Small intestine (tissue), 7 donors: ENCODE measurements at regions not wholly inside any gene's neighbourhood (a gene's known extent, or its start where the extent isn't known, plus 50 kb on each side); places are given as distances from the start of the nearest gene placed in this dataset.

Source experiments
- DNase-seq, 2 donors: peaks; one replicate each; pipeline versions ENCODE4 v3.0.0 to v3.0.0-alpha.2; 2013
- FAIRE-seq: peaks from 2 replicates; lab custom pipeline; 2012; peaks lifted over from hg19 to GRCh38; lab: Jason Lieb, UNC
- H3K27ac ChIP-seq, 3 donors: one replicate each; pipeline ENCODE4 v1.5.1; 2013; ENCODE audit warnings: low read length in 2 of 3, mild to moderate bottlenecking in 2 of 3, control low read depth in 1 of 3, inconsistent platforms in 1 of 3, low read depth in 1 of 3, moderate library complexity in 1 of 3
- H3K27me3 ChIP-seq, 3 donors: one replicate each; pipeline ENCODE4 v1.6.1; 2013; ENCODE audit warnings: low read length in 3 of 3, inconsistent platforms in 1 of 3; ENCODE audit not compliant: control insufficient read depth in 3 of 3, insufficient read depth in 3 of 3
- H3K36me3 ChIP-seq, 3 donors: one replicate each; pipeline ENCODE4 v1.6.1; 2013; ENCODE audit warnings: low read length in 3 of 3, inconsistent platforms in 1 of 3, low read depth in 1 of 3, mild to moderate bottlenecking in 1 of 3, moderate library complexity in 1 of 3; ENCODE audit not compliant: control insufficient read depth in 3 of 3, insufficient read depth in 2 of 3
- H3K4me1 ChIP-seq, 3 donors: one replicate each; pipeline ENCODE4 v1.6.1; 2013; ENCODE audit warnings: low read length in 2 of 3, inconsistent platforms in 1 of 3, low read depth in 1 of 3, mild to moderate bottlenecking in 1 of 3, moderate library complexity in 1 of 3; ENCODE audit not compliant: control insufficient read depth in 3 of 3, insufficient read depth in 2 of 3
- H3K4me3 ChIP-seq, 3 donors: one replicate each; pipeline ENCODE4 v1.5.1; 2013; ENCODE audit warnings: low read length in 3 of 3, control low read depth in 1 of 3, inconsistent platforms in 1 of 3, low read depth in 1 of 3, mild to moderate bottlenecking in 1 of 3, moderate library complexity in 1 of 3
- H3K9me3 ChIP-seq, 2 donors: one replicate each; pipeline ENCODE4 v1.6.1; 2013; ENCODE audit warnings: low read depth in 1 of 2, low read length in 1 of 2; ENCODE audit not compliant: control insufficient read depth in 2 of 2, insufficient read depth in 1 of 2
- WGBS, 3 donors: extraction: QIAGEN DNeasy Blood & Tissue Kit; methylation state at CpG; one replicate each; pipeline ENCODE4 v1.1.7; 2013; 5-methylcytosine and 5-hydroxymethylcytosine counted together
- donor health status: healthy with polysubstance abuse.
- donor health status: control.
- donor health status: control.
- donor health status: Bipolar disorder and iron deficiency.
- donor health status: healthy.

DNA sequence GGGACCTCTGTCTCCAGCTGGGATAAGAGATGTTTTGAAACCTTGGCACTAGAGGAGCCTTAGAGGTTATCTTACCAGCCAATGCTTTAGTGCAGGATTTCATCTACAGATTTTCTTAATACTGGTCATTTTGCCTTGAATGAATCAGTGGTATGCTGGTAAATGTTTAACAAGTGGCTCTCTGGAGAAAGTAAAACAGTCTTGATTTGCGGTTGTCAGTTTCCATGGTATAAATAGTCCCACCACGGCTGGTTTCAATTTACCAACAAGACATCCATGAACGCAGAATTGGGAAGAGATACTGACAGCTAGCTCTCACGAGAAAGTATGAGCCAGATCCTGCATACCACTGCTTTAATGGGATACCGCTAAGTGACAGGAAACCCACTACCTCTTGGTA is 56.7 kb upstream of the CXCL14 start:
- Histone ChIP-seq H3K27ac (no peak overlapping the region), H3K4me1 (no peaks in the 10 kb centered on the region), H3K36me3 (no peaks in the 10 kb centered on the region), H3K4me3 (no peak overlapping the region), H3K9me3 (peaks cover 0 to 2% of the 10 kb centered on the region in 2 donors), H3K27me3 (no peaks in the 10 kb centered on the region)
- WGBS, 3 donors = 62 to 76% (median 71%) methylated on average over 5 of the region's 5 CpGs
- no peak for FAIRE-seq
- no peak for DNase-seq

DNA sequence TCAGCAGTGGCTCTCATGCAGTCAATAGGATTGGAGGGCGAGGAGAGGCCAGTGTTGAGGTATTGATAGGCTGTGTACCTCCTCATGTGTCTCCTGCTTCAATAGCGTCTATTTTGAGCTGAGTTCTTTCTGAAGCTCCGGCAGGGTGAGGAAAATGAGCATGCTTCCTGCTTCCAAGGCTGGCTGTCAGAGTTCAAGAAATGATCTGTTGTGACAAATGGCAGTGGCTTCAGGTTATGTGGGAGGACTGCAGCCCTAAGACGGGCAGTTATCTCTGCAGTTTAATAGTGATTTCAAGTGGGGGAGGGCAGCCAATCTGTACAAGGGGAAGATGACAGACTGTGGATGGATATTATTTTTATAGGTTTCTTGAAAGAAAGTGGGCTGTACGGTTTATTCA is 54.0 kb upstream of the CXCL14 start:
- no peaks in the 10 kb centered on the region for H3K27me3 ChIP-seq
- WGBS, 3 donors = 73 to 88% (median 77%) methylated on average over 5 of the region's 5 CpGs
- H3K27ac ChIP-seq = no peak overlapping the region
- no peak for FAIRE-seq
- no peaks in the 10 kb centered on the region for H3K4me1 ChIP-seq
- no peaks in the 10 kb centered on the region for H3K36me3 ChIP-seq
- H3K4me3 ChIP-seq = no peak overlapping the region
- DNase-seq = no peak
- no peaks in the 10 kb centered on the region for H3K9me3 ChIP-seq

DNA sequence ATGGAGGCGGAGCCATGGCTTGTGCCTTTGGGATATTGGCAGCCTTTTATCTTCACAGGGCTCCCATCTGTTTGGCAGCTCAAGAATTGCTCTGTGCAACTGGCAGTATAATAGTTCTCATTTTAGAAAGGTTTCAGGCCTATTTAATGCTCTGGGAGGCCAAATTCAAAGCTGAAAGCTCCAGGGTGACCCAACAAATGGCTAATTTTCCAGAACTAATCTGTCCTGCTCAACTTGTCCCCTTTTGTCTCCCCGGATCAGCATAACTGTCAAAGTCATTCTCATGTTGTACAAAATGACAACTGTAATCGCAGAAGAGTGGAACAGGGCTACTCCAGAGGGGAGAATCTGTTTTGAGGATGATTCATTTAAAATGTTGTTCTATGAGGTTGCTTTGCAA is 52.6 kb upstream of the CXCL14 start:
- Histone ChIP-seq H3K27ac (no peak overlapping the region), H3K4me3 (no peak overlapping the region), H3K4me1 (peaks cover 0 to 2% (median 0%) of the 10 kb centered on the region in 3 donors), H3K36me3 (no peaks in the 10 kb centered on the region), H3K9me3 (no peaks in the 10 kb centered on the region), H3K27me3 (no peaks in the 10 kb centered on the region)
- 70 to 94% (median 91%) methylated on average over 3 of the region's 3 CpGs for WGBS, 3 donors
- DNase-seq (no peak), FAIRE-seq (no peak)

DNA sequence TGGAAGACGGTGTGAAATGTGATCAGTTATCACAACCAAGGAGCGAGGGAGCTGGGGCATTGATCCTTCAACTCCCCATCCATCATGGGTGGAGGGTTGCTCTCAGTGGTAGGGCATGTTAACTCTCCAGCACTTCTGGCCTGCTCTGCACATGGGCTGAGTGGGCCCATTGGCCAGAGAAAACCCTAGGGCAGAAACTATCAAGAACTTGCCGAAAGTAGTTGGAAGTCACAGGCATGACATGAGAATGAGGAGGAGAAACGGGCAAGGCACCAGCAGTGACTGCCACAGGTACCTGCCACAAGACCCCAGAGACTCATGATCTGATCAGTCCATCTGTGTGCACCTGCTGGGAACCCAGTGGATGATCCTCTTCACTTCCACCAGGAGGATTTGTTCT is 50.9 kb upstream of the CXCL14 start:
- no peak overlapping the region for H3K27ac ChIP-seq
- WGBS, 3 donors = 84 to 90% (median 85%) methylated on average over 4 of the region's 4 CpGs
- peaks cover 0 to 2% (median 0%) of the 10 kb centered on the region in 3 donors for H3K4me1 ChIP-seq
- H3K27me3 ChIP-seq = no peaks in the 10 kb centered on the region
- H3K36me3 ChIP-seq = no peaks in the 10 kb centered on the region
- FAIRE-seq (no peak), DNase-seq (no peak)
- H3K4me3 ChIP-seq = no peak overlapping the region
- no peaks in the 10 kb centered on the region for H3K9me3 ChIP-seq

DNA sequence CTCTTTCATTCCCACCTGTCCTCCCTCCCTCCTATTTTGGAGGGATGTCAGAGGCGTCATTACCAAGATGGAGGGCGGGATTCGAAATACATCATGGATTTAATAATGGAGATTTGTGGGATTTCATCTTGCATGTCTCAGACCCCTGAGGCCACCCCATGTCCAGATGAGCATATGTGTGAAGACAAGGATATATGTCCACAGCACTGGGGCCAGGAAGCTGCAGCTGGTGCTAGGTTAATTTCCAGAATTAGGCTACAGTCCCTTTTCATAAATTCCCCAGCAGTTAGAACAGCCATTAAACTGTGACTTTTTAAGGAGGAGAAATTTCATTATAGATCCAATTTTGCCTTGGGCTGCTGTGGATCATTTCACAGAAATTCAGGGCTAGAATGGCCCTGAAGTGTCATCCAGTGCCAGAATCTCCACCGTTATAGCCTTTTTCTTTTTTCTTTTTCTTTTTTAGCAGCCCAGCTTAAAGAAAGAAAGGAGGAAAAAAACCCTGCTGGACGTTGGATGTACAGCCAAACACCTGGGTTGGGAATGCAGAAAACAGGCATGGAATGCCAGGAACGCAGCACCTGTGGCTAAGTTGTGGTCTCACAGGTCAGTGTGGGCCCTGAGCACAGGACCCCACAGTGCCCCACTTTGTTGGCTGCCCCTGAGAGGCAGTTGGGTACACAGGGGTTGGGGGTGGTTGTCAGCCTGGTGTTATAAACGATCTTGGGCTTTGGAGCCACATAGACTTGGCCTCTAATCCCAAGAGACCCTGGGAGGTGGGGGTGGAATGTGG is 50.2 kb upstream of the CXCL14 start:
- DNase-seq = no peak
- FAIRE-seq = no peak

More for the DNA sequence above, 50.2 kb upstream of the CXCL14 start:
- Histone ChIP-seq H3K27ac (no peak overlapping the region), H3K36me3 (no peaks in the 10 kb centered on the region), H3K4me1 (peaks cover 0 to 2% (median 0%) of the 10 kb centered on the region in 3 donors), H3K27me3 (no peaks in the 10 kb centered on the region), H3K9me3 (no peaks in the 10 kb centered on the region), H3K4me3 (no peak overlapping the region)
- WGBS, 3 donors = 74 to 77% (median 74%) methylated on average over 7 of the region's 7 CpGs
